Psoas muscle (tissue), 7 donors: ENCODE measurements at regions not wholly inside any gene's neighbourhood (a gene's known extent, or its start where the extent isn't known, plus 50 kb on each side); places are given as distances from the start of the nearest gene placed in this dataset.

Experiments used
- ATAC-seq, 4 donors: fragments of 200-7000 bp; cut with Tn5 transposase; one replicate each; pipeline ENCODE4 v1.9.1; 2020; ENCODE audit warnings: moderate library complexity in 3 of 4, mild to moderate bottlenecking in 2 of 4
- DNase-seq, 2 donors: peaks; one replicate each; pipeline ENCODE4 v3.0.0-alpha.2; 2020
- H3K27ac ChIP-seq: fragments of 200-600 bp; one replicate; pipeline ENCODE4 v1.8.0; 2022
- H3K27me3 ChIP-seq, 3 donors: fragments of 200-600 bp in 1 of 3; one replicate each; pipeline versions ENCODE4 v1.6.1 to v1.8.0; 2013 to 2022; ENCODE audit warnings: low read length in 2 of 3, mild to moderate bottlenecking in 2 of 3, moderate library complexity in 1 of 3; ENCODE audit not compliant: insufficient read depth in 3 of 3
- H3K36me3 ChIP-seq, 2 donors: fragments of 200-600 bp in 1 of 2; one replicate each; pipeline versions ENCODE4 v1.6.1 to v1.8.0; 2013 to 2022; ENCODE audit warnings: low read depth in 1 of 2, mild to moderate bottlenecking in 1 of 2, moderate library complexity in 1 of 2; ENCODE audit not compliant: insufficient read depth in 1 of 2
- H3K4me1 ChIP-seq: fragments of 200-600 bp; one replicate; pipeline ENCODE4 v1.8.0; 2022
- H3K4me3 ChIP-seq: fragments of 200-600 bp; one replicate; pipeline ENCODE4 v1.8.0; 2022; ENCODE audit warnings: mild to moderate bottlenecking
- H3K9me3 ChIP-seq: fragments of 200-600 bp; one replicate; pipeline ENCODE4 v1.8.0; 2022
- WGBS, 3 donors: extraction: QIAGEN DNeasy Blood & Tissue Kit; methylation state at CpG; one replicate each; pipeline versions ENCODE4 v1.1.6 to v1.1.7; 2013; 5-methylcytosine and 5-hydroxymethylcytosine counted together
- intact Hi-C, 2 donors: fragments of 100-400 bp; cut with DNase I; formaldehyde crosslinking; loops; one replicate each; pipeline versions ENCODE4 v1.11.0 to v1.14.2; 2022
- TF ChIP-seq, protein P1 (sequence below): fragments of 200-600 bp; IDR thresholded peaks from one replicate; pipeline ENCODE4 v1.8.0; 2022; ENCODE audit warnings: antibody characterized with exemption
- donor health status: healthy with polysubstance abuse.
- donor health status: DM: no; HTN: no; CAD: no; lungs with moderate emphysema.
- donor health status: Bipolar disorder and iron deficiency.
- donor health status: healthy.
- donor health status: DM: yes; HTN: yes; CAD: no.
- donor health status: DM: no; HTN: no; CAD: no.
- donor health status: DM: yes; HTN: yes; CAD: no.

DNA sequence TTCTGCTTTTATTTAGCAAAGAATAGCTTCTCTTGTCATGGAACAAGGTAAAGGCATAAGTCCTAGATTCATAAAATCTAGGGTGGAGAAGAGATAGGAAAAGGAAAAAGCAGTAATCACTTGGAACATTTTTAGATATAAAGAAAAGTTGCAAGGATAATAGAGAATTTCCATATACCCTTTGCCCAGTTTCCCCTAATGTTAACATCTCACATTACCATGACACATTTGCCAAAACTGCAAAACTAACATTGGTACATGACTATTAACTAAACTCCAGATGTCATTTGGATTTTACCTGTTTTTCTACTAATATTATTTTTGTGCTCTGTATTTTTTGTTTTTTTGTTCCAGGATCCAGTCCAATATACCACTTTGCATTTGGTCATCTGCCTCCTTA, 265.1 kb downstream of the ETAA1 start:
- TF ChIP-seq, protein P1, sequence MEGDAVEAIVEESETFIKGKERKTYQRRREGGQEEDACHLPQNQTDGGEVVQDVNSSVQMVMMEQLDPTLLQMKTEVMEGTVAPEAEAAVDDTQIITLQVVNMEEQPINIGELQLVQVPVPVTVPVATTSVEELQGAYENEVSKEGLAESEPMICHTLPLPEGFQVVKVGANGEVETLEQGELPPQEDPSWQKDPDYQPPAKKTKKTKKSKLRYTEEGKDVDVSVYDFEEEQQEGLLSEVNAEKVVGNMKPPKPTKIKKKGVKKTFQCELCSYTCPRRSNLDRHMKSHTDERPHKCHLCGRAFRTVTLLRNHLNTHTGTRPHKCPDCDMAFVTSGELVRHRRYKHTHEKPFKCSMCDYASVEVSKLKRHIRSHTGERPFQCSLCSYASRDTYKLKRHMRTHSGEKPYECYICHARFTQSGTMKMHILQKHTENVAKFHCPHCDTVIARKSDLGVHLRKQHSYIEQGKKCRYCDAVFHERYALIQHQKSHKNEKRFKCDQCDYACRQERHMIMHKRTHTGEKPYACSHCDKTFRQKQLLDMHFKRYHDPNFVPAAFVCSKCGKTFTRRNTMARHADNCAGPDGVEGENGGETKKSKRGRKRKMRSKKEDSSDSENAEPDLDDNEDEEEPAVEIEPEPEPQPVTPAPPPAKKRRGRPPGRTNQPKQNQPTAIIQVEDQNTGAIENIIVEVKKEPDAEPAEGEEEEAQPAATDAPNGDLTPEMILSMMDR, result no peak
- H3K36me3 ChIP-seq, result no peaks in the 10 kb centered on the region
- DNase-seq (no peak), ATAC-seq (no peak)
- intact Hi-C loops, result no loop called here
- H3K27me3 ChIP-seq, result no peaks in the 10 kb centered on the region
- peaks cover 14% of the 10 kb centered on the region for H3K4me1 ChIP-seq
- no peak overlapping the region for H3K4me3 ChIP-seq
- H3K27ac ChIP-seq, result no peak overlapping the region
- no peaks in the 10 kb centered on the region for H3K9me3 ChIP-seq

DNA sequence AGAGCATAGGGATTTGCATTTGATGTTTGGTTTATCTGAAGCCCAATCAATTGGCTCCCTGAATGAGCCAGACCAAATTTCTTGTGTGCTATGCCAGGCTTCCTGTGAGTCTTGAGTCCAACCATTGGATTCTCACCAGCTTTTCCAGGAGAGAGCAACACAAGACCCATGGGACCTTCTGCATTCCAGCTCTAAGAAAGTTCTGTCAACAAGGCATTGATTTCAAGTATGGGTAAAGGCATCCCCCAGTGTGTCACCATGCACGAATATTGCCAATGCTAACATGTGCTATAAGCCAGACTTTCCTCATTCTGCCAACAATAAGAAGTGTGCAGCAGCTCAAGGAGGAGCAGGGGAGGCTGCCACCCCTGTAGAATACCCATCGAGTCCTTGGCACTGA, 266.6 kb downstream of the ETAA1 start:
- WGBS, 3 donors, result 26 to 66% (median 39%) methylated on average over 2 of the region's 2 CpGs
- ATAC-seq (no peak), DNase-seq (no peak)
- H3K27ac ChIP-seq, result no peak overlapping the region
- intact Hi-C loops, result no loop called here
- no peaks in the 10 kb centered on the region for H3K27me3 ChIP-seq
- no peak overlapping the region for H3K4me3 ChIP-seq
- H3K36me3 ChIP-seq, result no peaks in the 10 kb centered on the region
- no peaks in the 10 kb centered on the region for H3K9me3 ChIP-seq
- TF ChIP-seq, protein P1, result no peak
- H3K4me1 ChIP-seq, result peaks cover 30% of the 10 kb centered on the region

DNA sequence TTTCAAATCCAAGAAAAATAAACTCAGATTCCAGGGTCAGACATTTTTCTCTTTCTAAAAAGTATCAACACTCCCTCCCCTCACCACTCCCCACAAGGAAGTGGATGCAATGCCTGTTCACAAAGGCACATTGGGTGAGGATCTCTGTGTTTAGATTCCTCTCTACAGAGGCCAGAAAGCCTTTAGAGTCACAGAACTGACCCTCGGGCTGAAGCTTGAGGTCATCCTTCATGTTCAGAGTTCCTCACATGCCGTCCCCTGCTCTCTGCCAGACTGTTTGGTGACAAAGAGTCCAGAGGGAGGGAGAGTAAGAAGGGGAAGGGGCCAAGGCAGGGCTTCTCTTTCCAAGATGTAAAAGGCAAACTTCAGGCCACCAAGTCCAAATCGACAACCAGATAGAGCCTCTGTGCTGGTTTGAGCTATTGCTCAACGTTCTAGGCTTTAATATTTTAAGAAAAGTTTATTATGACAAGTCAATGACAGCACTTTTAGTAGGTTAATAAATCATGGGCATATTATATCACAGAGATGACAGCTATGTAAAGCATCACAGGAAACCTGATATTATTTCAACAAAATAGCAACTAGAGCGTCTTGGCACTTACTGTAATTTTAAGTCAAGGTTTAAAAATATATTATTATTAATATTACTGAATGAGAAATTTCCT, 269.4 kb downstream of the ETAA1 start:
- no peaks in the 10 kb centered on the region for H3K36me3 ChIP-seq
- H3K27ac ChIP-seq, result peak overlapping the region; percentile 79
- ATAC-seq (peak; percentile 65 to 86 (median 74)), DNase-seq (peak in 1 of 2 donors; percentile 73)
- 11 to 20% (median 13%) methylated on average over 5 of the region's 5 CpGs for WGBS, 3 donors
- TF ChIP-seq, protein P1, result no peak
- H3K4me1 ChIP-seq, result peaks cover 40% of the 10 kb centered on the region
- no peaks in the 10 kb centered on the region for H3K27me3 ChIP-seq
- no peaks in the 10 kb centered on the region for H3K9me3 ChIP-seq
- H3K4me3 ChIP-seq, result no peak overlapping the region
- intact Hi-C loops, result loop anchor here in 1 of 2 donors (2.0 kb wide), 1 partner anchor 16 kb away; no protein-coding TSS in a partner anchor

DNA sequence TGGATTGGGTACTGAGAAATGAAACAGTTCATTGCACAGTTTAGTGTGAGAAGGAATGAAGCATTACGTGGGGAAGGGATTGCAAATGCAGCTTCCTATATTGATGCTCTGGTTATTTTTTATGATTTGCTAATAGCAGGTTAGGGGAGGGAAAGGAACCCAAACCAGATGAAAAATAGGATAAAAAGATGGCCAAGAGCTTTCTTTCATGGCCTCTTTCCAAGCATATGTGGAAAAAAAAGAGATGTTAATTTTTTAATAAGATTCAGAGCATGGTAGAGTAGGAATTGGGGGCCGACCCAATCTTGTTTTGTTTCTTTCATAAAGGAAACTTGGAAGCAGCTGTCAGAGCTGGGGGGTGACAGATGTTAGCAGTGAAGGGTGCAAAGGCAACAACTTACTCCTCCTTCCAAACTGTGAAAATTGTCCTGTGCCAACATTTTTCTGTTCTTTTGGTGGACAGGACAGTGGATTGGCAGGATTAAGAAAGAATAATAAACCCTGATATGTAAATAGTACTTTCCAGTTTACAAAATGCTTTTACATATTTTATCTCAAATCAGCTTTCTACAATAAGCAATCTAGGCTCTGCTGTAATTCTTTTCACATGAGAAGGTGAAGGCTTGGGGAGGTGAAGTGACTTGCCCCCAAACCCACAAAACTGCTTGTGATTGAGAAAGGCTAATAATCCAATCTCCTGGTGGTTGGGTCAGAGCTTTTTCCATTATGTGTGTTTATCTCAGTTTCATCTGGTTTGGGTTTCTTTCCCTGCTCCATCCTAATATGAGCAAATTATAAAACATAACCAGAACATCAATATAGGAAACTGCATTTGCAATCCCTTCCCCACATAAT, 270.1 kb downstream of the ETAA1 start:
- Histone ChIP-seq H3K27ac (peak overlapping the region; percentile 79), H3K9me3 (no peaks in the 10 kb centered on the region), H3K4me1 (peaks cover 40% of the 10 kb centered on the region), H3K4me3 (no peak overlapping the region), H3K27me3 (no peaks in the 10 kb centered on the region), H3K36me3 (no peaks in the 10 kb centered on the region)
- ATAC-seq (peak in 1 of 4 donors; percentile 21), DNase-seq (no peak)
- TF ChIP-seq, protein P1, result no peak
- 28 to 44% (median 40%) methylated on average over 2 of the region's 2 CpGs for WGBS, 3 donors
- intact Hi-C loops, result loop anchor here in 1 of 2 donors (2.0 kb wide), 1 partner anchor 16 kb away; no protein-coding TSS in a partner anchor
